ENCODE measurements at regions not wholly inside any gene's neighbourhood (a gene's known extent, or its start where the extent isn't known, plus 50 kb on each side); places are given as distances from the start of the nearest gene placed in this dataset.

DNA sequence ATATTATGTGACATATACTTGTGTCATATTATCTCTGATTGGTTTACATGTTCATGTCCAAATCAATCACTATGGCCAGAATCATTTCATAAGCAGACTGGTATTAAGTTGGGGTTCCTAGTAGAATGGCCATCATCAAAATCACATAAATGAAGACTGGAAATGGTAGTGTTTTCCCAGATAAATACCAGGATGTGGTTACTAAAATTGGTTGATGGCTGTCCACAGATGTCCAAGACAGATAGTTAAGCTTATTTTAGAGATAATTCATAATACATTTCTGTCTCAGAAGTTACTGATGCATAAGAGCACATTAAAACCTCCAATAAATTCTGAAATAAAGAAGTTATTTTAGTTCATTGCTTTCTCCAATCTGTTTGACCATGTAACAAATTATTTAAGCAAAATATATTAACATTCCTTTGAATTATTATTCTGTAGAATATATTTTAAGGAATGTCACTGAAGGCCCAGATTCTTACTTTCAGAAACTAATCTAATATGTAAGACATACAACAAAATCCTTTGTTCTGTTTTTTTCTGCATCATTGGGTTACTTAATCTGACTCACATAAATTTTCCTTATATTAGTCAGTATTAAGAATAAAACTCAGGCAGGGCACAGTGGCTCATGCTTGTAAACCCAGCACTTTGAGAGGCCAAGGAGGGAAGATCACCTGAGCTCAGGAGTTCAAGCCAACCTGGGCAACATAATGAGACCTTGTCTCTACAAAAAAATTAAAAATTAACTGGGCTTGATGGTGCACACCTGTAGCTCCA, 483.9 kb downstream of the PTPRC start:
- ATAC-seq (no peak), FAIRE-seq (no peak), DNase-seq (no peak)
- Histone ChIP-seq H3K4me1 (no peaks in the 10 kb centered on the region), H3K4me3 (no peak overlapping the region), H3K36me3 (no peaks in the 10 kb centered on the region), H3K27me3 (no peaks in the 10 kb centered on the region), H3K27ac (no peak overlapping the region), H3K9me3 (no peaks in the 10 kb centered on the region)
- intact Hi-C loops (cut with DNase I) = no loop called here
- TF ChIP-seq, protein P1, sequence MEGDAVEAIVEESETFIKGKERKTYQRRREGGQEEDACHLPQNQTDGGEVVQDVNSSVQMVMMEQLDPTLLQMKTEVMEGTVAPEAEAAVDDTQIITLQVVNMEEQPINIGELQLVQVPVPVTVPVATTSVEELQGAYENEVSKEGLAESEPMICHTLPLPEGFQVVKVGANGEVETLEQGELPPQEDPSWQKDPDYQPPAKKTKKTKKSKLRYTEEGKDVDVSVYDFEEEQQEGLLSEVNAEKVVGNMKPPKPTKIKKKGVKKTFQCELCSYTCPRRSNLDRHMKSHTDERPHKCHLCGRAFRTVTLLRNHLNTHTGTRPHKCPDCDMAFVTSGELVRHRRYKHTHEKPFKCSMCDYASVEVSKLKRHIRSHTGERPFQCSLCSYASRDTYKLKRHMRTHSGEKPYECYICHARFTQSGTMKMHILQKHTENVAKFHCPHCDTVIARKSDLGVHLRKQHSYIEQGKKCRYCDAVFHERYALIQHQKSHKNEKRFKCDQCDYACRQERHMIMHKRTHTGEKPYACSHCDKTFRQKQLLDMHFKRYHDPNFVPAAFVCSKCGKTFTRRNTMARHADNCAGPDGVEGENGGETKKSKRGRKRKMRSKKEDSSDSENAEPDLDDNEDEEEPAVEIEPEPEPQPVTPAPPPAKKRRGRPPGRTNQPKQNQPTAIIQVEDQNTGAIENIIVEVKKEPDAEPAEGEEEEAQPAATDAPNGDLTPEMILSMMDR (IDR thresholded peaks at IDR 0.05) = no peak

GRCh38 chr1:199123615-199124014, 484.8 kb downstream of the PTPRC start:
- 94 to 97% methylated on average over 4 of the region's 4 CpGs for WGBS, 2 donors
- TF ChIP-seq, protein P1 (IDR thresholded peaks at IDR 0.05) = no peak
- H3K27me3 ChIP-seq = no peaks in the 10 kb centered on the region
- H3K36me3 ChIP-seq = no peaks in the 10 kb centered on the region
- H3K27ac ChIP-seq = no peak overlapping the region
- ATAC-seq (no peak), DNase-seq (no peak), FAIRE-seq (no peak)
- no peak overlapping the region for H3K4me3 ChIP-seq
- H3K9me3 ChIP-seq = no peaks in the 10 kb centered on the region
- intact Hi-C loops (cut with DNase I) = no loop called here
- H3K4me1 ChIP-seq = peaks cover 0 to 1% (median 0%) of the 10 kb centered on the region in 3 donors

- no peak overlapping the region for H3K4me3 ChIP-seq
- 39 to 45% methylated on average over 1 of the region's 1 CpG for WGBS, 2 donors
- DNase-seq = no peak
- H3K4me1 ChIP-seq = peaks cover 0 to 5% (median 0%) of the 10 kb centered on the region in 3 donors
- no peak for FAIRE-seq
- H3K36me3 ChIP-seq = no peaks in the 10 kb centered on the region
- no peaks in the 10 kb centered on the region for H3K9me3 ChIP-seq
- H3K27me3 ChIP-seq = no peaks in the 10 kb centered on the region
- ATAC-seq = no peak
- intact Hi-C loops (cut with DNase I) = no loop called here
- H3K27ac ChIP-seq = no peak overlapping the region
- TF ChIP-seq, protein P1 (IDR thresholded peaks at IDR 0.05) = no peak
Observed at GRCh38 chr1:199124351-199124750, 485.5 kb downstream of the PTPRC start.

GRCh38 chr1:199129247-199129646, 490.4 kb downstream of the PTPRC start:
- H3K4me1 ChIP-seq = peaks cover 0 to 5% (median 0%) of the 10 kb centered on the region in 3 donors
- WGBS, 2 donors = 6 to 22% methylated on average over 2 of the region's 2 CpGs
- intact Hi-C loops (cut with DNase I) = no loop called here
- H3K9me3 ChIP-seq = no peaks in the 10 kb centered on the region
- TF ChIP-seq, protein P1 (IDR thresholded peaks at IDR 0.05) = no peak
- no peak overlapping the region for H3K4me3 ChIP-seq
- DNase-seq = no peak
- no peaks in the 10 kb centered on the region for H3K27me3 ChIP-seq
- no peak for FAIRE-seq
- peak in 3 of 4 donors; percentile 30 to 59 (median 54) for ATAC-seq
- no peak overlapping the region for H3K27ac ChIP-seq
- no peaks in the 10 kb centered on the region for H3K36me3 ChIP-seq

DNA sequence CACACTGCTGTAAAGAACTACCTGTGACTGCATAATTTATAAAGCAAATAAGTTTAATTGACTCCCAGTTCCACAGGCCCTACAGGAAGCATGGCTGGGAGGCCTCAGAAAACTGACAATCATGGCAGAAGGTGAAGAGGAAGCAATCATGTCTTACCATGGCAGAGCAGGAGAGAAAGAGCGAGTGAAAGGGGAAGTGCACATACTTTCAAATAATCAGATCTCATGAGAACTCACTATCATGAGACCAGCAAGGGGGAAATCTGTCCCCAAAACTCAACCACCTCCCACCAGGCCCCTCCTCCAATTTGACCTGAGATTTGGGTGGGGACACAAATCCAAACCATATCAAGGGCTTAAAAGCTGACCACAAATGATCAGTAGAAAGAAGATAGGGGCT, 493.2 kb downstream of the PTPRC start:
- FAIRE-seq = no peak
- Histone ChIP-seq H3K4me3 (no peak overlapping the region), H3K9me3 (no peaks in the 10 kb centered on the region), H3K36me3 (no peaks in the 10 kb centered on the region), H3K27ac (no peak overlapping the region), H3K4me1 (peaks cover 0 to 5% (median 0%) of the 10 kb centered on the region in 3 donors), H3K27me3 (no peaks in the 10 kb centered on the region)
- DNase-seq = no peak
- no peak for ATAC-seq
- intact Hi-C loops (cut with DNase I) = no loop called here
- WGBS, 2 donors = 92 to 100% methylated on average over 1 of the region's 1 CpG
- TF ChIP-seq, protein P1 (IDR thresholded peaks at IDR 0.05) = no peak
